RPMI8226 (cell line): ENCODE measurements at regions not wholly inside any gene's neighbourhood (a gene's known extent, or its start where the extent isn't known, plus 50 kb on each side); places are given as distances from the start of the nearest gene placed in this dataset.
"Not testable (repeated sequence)": the region's sequence is repeated elsewhere in the genome, so short reads cannot be mapped to it uniquely, and the experiment has no call there.

Source experiments
- DNase-seq: peaks from one replicate; pipeline ENCODE4 v3.0.0-alpha.2; 2015

GRCh38 chr13:28572871-28573270 lies 77.9 kb upstream of the FLT1 start:
- DNase-seq: no peak

GRCh38 chr13:28570356-28570755 lies 75.4 kb upstream of the FLT1 start:
- not testable (repeated sequence) for DNase-seq

GRCh38 chr13:28569886-28570285 lies 75.0 kb upstream of the FLT1 start:
- DNase-seq: no peak

- peak; percentile 38 for DNase-seq
Observed at GRCh38 chr13:28568286-28568685, 73.4 kb upstream of the FLT1 start.

GRCh38 chr13:28566891-28567290 lies 72.0 kb upstream of the FLT1 start:
- DNase-seq: no peak

- no peak for DNase-seq
Observed at GRCh38 chr13:28566283-28566682, 71.4 kb upstream of the FLT1 start.

GRCh38 chr13:28564030-28564429 lies 69.1 kb upstream of the FLT1 start:
- no peak for DNase-seq

- DNase-seq: no peak
Observed at GRCh38 chr13:28563609-28564008, 68.7 kb upstream of the FLT1 start.

GRCh38 chr13:28560612-28561011 lies 65.7 kb upstream of the FLT1 start:
- no peak for DNase-seq

- no peak for DNase-seq
Observed at GRCh38 chr13:28559636-28560259, 64.8 kb upstream of the FLT1 start.

- no peak for DNase-seq
Observed at GRCh38 chr13:28558567-28558966, 63.6 kb upstream of the FLT1 start.

- no peak for DNase-seq
Observed at GRCh38 chr13:28557725-28558520, 63.0 kb upstream of the FLT1 start.

- DNase-seq: no peak
Observed at GRCh38 chr13:28555096-28555495, 60.2 kb upstream of the FLT1 start.

- DNase-seq: no peak
Observed at GRCh38 chr13:28553971-28554370, 59.0 kb upstream of the FLT1 start.

- DNase-seq: no peak
Observed at GRCh38 chr13:28552288-28552687, 57.4 kb upstream of the FLT1 start.

- no peak for DNase-seq
Observed at GRCh38 chr13:28551498-28551895, 56.6 kb upstream of the FLT1 start.

GRCh38 chr13:28550721-28551497 lies 56.0 kb upstream of the FLT1 start:
- DNase-seq: no peak

GRCh38 chr13:28550091-28550490 lies 55.2 kb upstream of the FLT1 start:
- no peak for DNase-seq

GRCh38 chr13:28548872-28549271 lies 53.9 kb upstream of the FLT1 start:
- DNase-seq: no peak

GRCh38 chr13:28548468-28548867 lies 53.5 kb upstream of the FLT1 start:
- no peak for DNase-seq

GRCh38 chr13:28545583-28546333 lies 50.8 kb upstream of the FLT1 start:
- DNase-seq: no peak
